ENCODE measurements at regions not wholly inside any gene's neighbourhood (a gene's known extent, or its start where the extent isn't known, plus 50 kb on each side); places are given as distances from the start of the nearest gene placed in this dataset.

DNA sequence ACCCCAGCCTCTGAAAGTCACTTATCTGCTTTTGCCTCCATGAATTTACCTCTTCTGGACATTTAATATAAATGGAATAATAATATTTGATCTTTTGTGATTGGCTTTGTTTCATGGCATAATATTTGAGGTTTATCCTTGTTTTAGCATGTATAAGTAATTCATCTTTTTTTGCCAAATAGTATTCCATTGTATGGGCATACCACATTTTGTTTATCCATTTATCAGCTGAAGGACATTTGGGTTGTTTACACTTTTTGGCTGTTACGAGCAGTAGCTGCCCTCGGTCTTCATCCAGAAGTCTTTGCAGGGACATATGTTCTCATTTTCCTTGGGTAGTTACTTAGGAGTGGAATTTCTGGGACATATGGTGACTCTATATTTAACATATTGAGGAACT is 53.0 kb upstream of the SMIM21 start:
- H3K4me3 ChIP-seq (ENCODE audit: low read depth, low read length): no peak overlapping the region
- TF ChIP-seq, protein P1, sequence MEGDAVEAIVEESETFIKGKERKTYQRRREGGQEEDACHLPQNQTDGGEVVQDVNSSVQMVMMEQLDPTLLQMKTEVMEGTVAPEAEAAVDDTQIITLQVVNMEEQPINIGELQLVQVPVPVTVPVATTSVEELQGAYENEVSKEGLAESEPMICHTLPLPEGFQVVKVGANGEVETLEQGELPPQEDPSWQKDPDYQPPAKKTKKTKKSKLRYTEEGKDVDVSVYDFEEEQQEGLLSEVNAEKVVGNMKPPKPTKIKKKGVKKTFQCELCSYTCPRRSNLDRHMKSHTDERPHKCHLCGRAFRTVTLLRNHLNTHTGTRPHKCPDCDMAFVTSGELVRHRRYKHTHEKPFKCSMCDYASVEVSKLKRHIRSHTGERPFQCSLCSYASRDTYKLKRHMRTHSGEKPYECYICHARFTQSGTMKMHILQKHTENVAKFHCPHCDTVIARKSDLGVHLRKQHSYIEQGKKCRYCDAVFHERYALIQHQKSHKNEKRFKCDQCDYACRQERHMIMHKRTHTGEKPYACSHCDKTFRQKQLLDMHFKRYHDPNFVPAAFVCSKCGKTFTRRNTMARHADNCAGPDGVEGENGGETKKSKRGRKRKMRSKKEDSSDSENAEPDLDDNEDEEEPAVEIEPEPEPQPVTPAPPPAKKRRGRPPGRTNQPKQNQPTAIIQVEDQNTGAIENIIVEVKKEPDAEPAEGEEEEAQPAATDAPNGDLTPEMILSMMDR (IDR thresholded peaks at IDR 0.05; ENCODE audit: borderline replicate concordance, insufficient read depth, low read depth, low read length): no peak

DNA sequence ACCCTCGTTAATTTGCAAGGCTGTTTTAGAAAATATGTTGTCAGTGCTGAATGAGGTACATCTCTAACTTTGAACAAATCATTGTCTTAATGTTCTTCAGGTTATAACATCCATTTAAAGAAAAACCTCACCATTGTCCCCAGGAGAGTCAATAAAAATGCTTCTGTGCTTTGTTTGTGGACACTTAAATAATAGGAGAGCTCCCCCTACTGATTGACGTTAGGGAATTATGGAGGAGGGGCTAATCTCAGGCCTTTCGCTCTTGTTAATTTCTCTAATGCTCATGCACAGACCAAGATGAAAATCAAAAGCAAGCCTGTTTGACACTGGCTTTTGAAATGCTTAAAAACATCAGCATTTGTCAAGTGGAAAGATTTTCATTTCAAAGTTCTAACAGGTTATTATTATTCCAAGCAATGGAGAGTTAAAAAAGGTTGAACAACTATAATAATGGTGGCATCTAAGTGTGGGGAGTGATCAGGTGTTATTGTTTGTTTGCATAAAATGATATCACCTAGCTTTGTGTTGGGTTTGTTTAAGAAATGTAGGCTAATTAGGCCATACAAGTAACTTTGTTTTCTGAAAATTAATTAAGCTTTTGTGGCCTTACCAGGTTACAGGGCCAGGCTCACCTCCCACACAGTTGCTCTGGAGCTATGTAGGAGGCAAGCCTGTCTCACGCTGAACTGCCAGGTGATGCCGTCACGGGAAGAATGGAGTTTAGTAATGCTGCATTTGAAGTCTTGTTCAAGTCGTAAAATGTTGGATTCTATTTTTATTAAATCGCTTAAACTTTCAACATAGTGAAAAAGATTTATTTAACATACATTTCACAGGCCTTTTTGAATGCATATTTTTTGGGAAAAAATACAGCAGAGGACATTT is 51.7 kb upstream of the SMIM21 start:
- TF ChIP-seq, protein P1 (IDR thresholded peaks at IDR 0.05; ENCODE audit: borderline replicate concordance, insufficient read depth, low read depth, low read length): peak; percentile 41; the same call in 1 of the 2 replicates
- no peak overlapping the region for H3K4me3 ChIP-seq (ENCODE audit: low read depth, low read length)

DNA sequence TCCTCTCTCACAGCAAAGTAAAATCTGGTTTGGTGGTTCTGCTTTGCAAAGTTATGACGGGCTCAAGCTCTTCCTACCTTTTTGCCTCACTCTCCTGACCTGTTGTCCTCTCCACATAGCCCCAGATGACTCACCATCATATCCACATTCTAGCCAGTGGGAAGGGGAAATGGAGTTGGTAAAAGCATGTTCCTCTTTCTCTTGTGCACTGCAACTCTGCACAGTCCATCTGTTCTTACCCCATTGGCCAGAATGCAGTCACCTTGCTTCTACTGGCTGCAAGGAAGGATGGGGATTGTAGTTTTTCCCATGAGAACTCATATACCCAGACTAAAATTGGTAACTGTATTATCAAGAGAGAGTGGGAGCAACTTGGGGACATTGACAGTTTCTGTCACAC is 50.4 kb upstream of the SMIM21 start:
- TF ChIP-seq, protein P1 (IDR thresholded peaks at IDR 0.05; ENCODE audit: borderline replicate concordance, insufficient read depth, low read depth, low read length): no peak
- no peak overlapping the region for H3K4me3 ChIP-seq (ENCODE audit: low read depth, low read length)

Measured in GM12875 (cell line).